HEK293 (cell line): ENCODE measurements at regions not wholly inside any gene's neighbourhood (a gene's known extent, or its start where the extent isn't known, plus 50 kb on each side); places are given as distances from the start of the nearest gene placed in this dataset.

ENCODE experiments used
- CTCF ChIA-PET: fragments of 350-600 bp; formaldehyde crosslinking; extraction: SDS; loops from one replicate; lab custom pipeline; 2021; ENCODE audit warnings: antibody characterized with exemption; lab: Yijun Ruan, JAX
- POLR2A ChIA-PET: fragments of 300-600 bp; formaldehyde crosslinking; extraction: SDS; loops from one replicate; lab custom pipeline; 2020; ENCODE audit warnings: antibody characterized with exemption, inconsistent platforms; lab: Yijun Ruan, JAX
- H3K27ac ChIP-seq: fragments of 200-500 bp; sonication (Bioruptor generic); 2 replicates; pipeline ENCODE4 v1.5.1; 2014; ENCODE audit warnings: low read depth, low read length, control low read depth, inconsistent platforms; ENCODE audit errors: extremely low read depth
- H3K36me3 ChIP-seq, 2 experiments: fragments of 200-500 bp in 1 of 2; sonication (Bioruptor generic) in 1 of 2; 1 replicate in 1 of 2; 2 replicates in 1 of 2; pipeline ENCODE4 v1.5.1; 2014 to 2017; ENCODE audit warnings: inconsistent platforms in 2 of 2, low read length in 2 of 2; ENCODE audit not compliant: control insufficient read depth in 2 of 2, insufficient read depth in 1 of 2
- H3K4me1 ChIP-seq: fragments of 200-500 bp; sonication (Bioruptor generic); 2 replicates; pipeline ENCODE4 v1.5.1; 2014; ENCODE audit warnings: mild to moderate bottlenecking, low read length, inconsistent platforms; ENCODE audit not compliant: control insufficient read depth, insufficient read depth
- H3K4me3 ChIP-seq: 2 replicates; pipeline ENCODE4 v1.5.1; 2011; ENCODE audit warnings: low read depth, mild to moderate bottlenecking, control low read depth, low read length, moderate library complexity
- H3K9me3 ChIP-seq: fragments of 200-500 bp; sonication (Bioruptor generic); 2 replicates; pipeline ENCODE4 v1.5.1; 2014; ENCODE audit warnings: low read depth, low read length, inconsistent platforms; ENCODE audit not compliant: control insufficient read depth, insufficient read depth
- KLF8 ChIP-seq: fragments of 450-650 bp; formaldehyde crosslinking; IDR thresholded peaks from 2 replicates; pipeline ENCODE4 v1.5.1; 2016; ENCODE audit warnings: missing biosample characterization, missing genetic modification characterization
- MZF1 ChIP-seq: fragments of 450-650 bp; formaldehyde crosslinking; IDR thresholded peaks from 2 replicates; pipeline ENCODE4 v1.5.1; 2017; ENCODE audit warnings: missing biosample characterization, missing genetic modification characterization, borderline replicate concordance
- PRDM6 ChIP-seq: fragments of 450-650 bp; formaldehyde crosslinking; IDR thresholded peaks from 2 replicates; pipeline ENCODE4 v1.5.1; 2017; ENCODE audit warnings: missing biosample characterization, missing genetic modification characterization
- SETDB1 ChIP-seq: IDR thresholded peaks from one replicate; pipeline ENCODE4 v1.6.1; 2017; ENCODE audit warnings: mild to moderate bottlenecking, low read length, moderate library complexity, mixed read lengths; ENCODE audit not compliant: insufficient read length
- SP7 ChIP-seq: fragments of 450-650 bp; formaldehyde crosslinking; IDR thresholded peaks from 2 replicates; pipeline ENCODE4 v1.5.1; 2016; ENCODE audit warnings: missing biosample characterization, missing genetic modification characterization
- ZFP69B ChIP-seq: fragments of 450-650 bp; formaldehyde crosslinking; IDR thresholded peaks from 2 replicates; pipeline ENCODE4 v1.5.1; 2016; ENCODE audit warnings: missing biosample characterization, missing genetic modification characterization
- ZNF133 ChIP-seq: fragments of 450-650 bp; formaldehyde crosslinking; IDR thresholded peaks from 2 replicates; pipeline ENCODE4 v1.5.1; 2016; ENCODE audit warnings: missing biosample characterization, missing genetic modification characterization
- ZNF223 ChIP-seq: fragments of 450-650 bp; formaldehyde crosslinking; IDR thresholded peaks from 2 replicates; pipeline ENCODE4 v1.5.1; 2016; ENCODE audit warnings: missing biosample characterization, missing genetic modification characterization
- ZNF24 ChIP-seq: fragments of 450-650 bp; formaldehyde crosslinking; IDR thresholded peaks from 2 replicates; pipeline ENCODE4 v1.5.1; 2016; ENCODE audit warnings: missing biosample characterization, missing genetic modification characterization
- ZNF350 ChIP-seq: fragments of 450-650 bp; formaldehyde crosslinking; IDR thresholded peaks from 2 replicates; pipeline ENCODE4 v1.5.0; 2017; ENCODE audit warnings: missing biosample characterization, mild to moderate bottlenecking, missing genetic modification characterization
- ZNF621 ChIP-seq: fragments of 450-650 bp; formaldehyde crosslinking; IDR thresholded peaks from 2 replicates; pipeline ENCODE4 v1.5.1; 2017; ENCODE audit warnings: missing biosample characterization, missing genetic modification characterization
- ZNF626 ChIP-seq: fragments of 450-650 bp; sonication (Bioruptor Pico); formaldehyde crosslinking; IDR thresholded peaks from 2 replicates; pipeline ENCODE4 v1.5.1; 2018; ENCODE audit warnings: missing biosample characterization, missing genetic modification characterization, inconsistent platforms
- ZNF768 ChIP-seq: fragments of 450-650 bp; formaldehyde crosslinking; IDR thresholded peaks from 2 replicates; pipeline ENCODE4 v1.5.1; 2018; ENCODE audit warnings: missing biosample characterization, mild to moderate bottlenecking, missing genetic modification characterization
- ZNF792 ChIP-seq: fragments of 450-650 bp; formaldehyde crosslinking; IDR thresholded peaks from 2 replicates; pipeline ENCODE4 v1.5.1; 2016; ENCODE audit warnings: missing biosample characterization, missing genetic modification characterization
- ZSCAN23 ChIP-seq: fragments of 450-650 bp; formaldehyde crosslinking; IDR thresholded peaks from 2 replicates; pipeline ENCODE4 v1.5.1; 2016; ENCODE audit warnings: missing biosample characterization, missing genetic modification characterization
- TF ChIP-seq, protein P1 (sequence below): fragments of 450-650 bp; formaldehyde crosslinking; IDR thresholded peaks from 2 replicates; pipeline ENCODE4 v1.5.1; 2016; ENCODE audit warnings: missing biosample characterization, missing genetic modification characterization
- TF ChIP-seq, protein P2 (sequence below): fragments of 450-650 bp; formaldehyde crosslinking; IDR thresholded peaks from 2 replicates; pipeline ENCODE4 v1.5.1; 2016; ENCODE audit warnings: missing biosample characterization, missing genetic modification characterization
- TF ChIP-seq, protein P3 (sequence below): fragments of 450-650 bp; formaldehyde crosslinking; IDR thresholded peaks from 2 replicates; pipeline ENCODE4 v1.5.1; 2016; ENCODE audit warnings: missing biosample characterization, missing genetic modification characterization

DNA sequence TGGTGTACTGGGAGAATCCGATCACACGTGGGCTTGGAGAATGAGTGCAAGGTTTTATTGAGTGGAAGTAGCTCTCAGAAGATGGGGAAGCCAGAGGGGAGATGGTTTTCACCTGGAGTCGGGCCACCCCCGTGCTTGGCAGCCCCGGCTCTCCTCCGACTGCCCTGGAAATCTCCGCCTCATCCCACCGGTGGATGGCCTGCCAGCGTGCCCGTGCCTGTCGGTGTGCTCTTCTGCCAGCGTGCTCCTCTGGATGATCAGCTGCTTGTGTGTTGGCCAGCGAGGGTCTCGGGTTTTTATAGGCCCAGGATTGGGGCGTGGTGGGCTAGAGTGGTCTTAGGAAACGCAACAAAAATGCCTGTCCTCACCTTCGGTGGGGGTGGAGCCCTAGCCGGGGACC, 368.0 kb downstream of the FAT4 start:
- H3K36me3 ChIP-seq: no peaks in the 10 kb centered on the region
- H3K4me3 ChIP-seq: no peak overlapping the region
- H3K27ac ChIP-seq: no peak overlapping the region
- no peaks in the 10 kb centered on the region for H3K9me3 ChIP-seq
- ChIA-PET POLR2A (no interaction called here), CTCF (no interaction called here)
- TF ChIP-seq ZNF133 (tag by site-specific recombination) (no peak), ZNF223 (tag by site-specific recombination) (no peak), ZNF621 (tag by site-specific recombination) (no peak), MZF1 (tag by site-specific recombination) (no peak), PRDM6 (tag by site-specific recombination) (no peak), ZNF350 (no peak), ZFP69B (tag by site-specific recombination) (no peak), ZNF24 (tag by site-specific recombination) (no peak), SP7 (tag by site-specific recombination) (no peak), KLF8 (no peak), SETDB1 (no peak), ZNF626 (tag by site-specific recombination) (no peak), ZSCAN23 (tag by site-specific recombination) (no peak), ZNF768 (no peak), ZNF792 (tag by site-specific recombination) (no peak)
- TF ChIP-seq, protein P1, sequence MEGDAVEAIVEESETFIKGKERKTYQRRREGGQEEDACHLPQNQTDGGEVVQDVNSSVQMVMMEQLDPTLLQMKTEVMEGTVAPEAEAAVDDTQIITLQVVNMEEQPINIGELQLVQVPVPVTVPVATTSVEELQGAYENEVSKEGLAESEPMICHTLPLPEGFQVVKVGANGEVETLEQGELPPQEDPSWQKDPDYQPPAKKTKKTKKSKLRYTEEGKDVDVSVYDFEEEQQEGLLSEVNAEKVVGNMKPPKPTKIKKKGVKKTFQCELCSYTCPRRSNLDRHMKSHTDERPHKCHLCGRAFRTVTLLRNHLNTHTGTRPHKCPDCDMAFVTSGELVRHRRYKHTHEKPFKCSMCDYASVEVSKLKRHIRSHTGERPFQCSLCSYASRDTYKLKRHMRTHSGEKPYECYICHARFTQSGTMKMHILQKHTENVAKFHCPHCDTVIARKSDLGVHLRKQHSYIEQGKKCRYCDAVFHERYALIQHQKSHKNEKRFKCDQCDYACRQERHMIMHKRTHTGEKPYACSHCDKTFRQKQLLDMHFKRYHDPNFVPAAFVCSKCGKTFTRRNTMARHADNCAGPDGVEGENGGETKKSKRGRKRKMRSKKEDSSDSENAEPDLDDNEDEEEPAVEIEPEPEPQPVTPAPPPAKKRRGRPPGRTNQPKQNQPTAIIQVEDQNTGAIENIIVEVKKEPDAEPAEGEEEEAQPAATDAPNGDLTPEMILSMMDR (tag by site-specific recombination): no peak
- TF ChIP-seq, protein P2, sequence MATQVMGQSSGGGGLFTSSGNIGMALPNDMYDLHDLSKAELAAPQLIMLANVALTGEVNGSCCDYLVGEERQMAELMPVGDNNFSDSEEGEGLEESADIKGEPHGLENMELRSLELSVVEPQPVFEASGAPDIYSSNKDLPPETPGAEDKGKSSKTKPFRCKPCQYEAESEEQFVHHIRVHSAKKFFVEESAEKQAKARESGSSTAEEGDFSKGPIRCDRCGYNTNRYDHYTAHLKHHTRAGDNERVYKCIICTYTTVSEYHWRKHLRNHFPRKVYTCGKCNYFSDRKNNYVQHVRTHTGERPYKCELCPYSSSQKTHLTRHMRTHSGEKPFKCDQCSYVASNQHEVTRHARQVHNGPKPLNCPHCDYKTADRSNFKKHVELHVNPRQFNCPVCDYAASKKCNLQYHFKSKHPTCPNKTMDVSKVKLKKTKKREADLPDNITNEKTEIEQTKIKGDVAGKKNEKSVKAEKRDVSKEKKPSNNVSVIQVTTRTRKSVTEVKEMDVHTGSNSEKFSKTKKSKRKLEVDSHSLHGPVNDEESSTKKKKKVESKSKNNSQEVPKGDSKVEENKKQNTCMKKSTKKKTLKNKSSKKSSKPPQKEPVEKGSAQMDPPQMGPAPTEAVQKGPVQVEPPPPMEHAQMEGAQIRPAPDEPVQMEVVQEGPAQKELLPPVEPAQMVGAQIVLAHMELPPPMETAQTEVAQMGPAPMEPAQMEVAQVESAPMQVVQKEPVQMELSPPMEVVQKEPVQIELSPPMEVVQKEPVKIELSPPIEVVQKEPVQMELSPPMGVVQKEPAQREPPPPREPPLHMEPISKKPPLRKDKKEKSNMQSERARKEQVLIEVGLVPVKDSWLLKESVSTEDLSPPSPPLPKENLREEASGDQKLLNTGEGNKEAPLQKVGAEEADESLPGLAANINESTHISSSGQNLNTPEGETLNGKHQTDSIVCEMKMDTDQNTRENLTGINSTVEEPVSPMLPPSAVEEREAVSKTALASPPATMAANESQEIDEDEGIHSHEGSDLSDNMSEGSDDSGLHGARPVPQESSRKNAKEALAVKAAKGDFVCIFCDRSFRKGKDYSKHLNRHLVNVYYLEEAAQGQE: no peak
- TF ChIP-seq, protein P3, sequence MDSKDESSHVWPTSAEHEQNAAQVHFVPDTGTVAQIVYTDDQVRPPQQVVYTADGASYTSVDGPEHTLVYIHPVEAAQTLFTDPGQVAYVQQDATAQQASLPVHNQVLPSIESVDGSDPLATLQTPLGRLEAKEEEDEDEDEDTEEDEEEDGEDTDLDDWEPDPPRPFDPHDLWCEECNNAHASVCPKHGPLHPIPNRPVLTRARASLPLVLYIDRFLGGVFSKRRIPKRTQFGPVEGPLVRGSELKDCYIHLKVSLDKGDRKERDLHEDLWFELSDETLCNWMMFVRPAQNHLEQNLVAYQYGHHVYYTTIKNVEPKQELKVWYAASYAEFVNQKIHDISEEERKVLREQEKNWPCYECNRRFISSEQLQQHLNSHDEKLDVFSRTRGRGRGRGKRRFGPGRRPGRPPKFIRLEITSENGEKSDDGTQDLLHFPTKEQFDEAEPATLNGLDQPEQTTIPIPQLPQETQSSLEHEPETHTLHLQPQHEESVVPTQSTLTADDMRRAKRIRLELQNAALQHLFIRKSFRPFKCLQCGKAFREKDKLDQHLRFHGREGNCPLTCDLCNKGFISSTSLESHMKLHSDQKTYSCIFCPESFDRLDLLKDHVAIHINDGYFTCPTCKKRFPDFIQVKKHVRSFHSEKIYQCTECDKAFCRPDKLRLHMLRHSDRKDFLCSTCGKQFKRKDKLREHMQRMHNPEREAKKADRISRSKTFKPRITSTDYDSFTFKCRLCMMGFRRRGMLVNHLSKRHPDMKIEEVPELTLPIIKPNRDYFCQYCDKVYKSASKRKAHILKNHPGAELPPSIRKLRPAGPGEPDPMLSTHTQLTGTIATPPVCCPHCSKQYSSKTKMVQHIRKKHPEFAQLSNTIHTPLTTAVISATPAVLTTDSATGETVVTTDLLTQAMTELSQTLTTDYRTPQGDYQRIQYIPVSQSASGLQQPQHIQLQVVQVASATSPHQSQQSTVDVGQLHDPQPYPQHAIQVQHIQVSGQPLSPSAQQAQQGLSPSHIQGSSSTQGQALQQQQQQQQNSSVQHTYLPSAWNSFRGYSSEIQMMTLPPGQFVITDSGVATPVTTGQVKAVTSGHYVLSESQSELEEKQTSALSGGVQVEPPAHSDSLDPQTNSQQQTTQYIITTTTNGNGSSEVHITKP (tag by site-specific recombination): no peak
- no peaks in the 10 kb centered on the region for H3K4me1 ChIP-seq
